K562 (cell line): ENCODE measurements at regions not wholly inside any gene's neighbourhood (a gene's known extent, or its start where the extent isn't known, plus 50 kb on each side); places are given as distances from the start of the nearest gene placed in this dataset.

ENCODE experiments used
- ATAC-seq: fragments of 200-7000 bp; cut with Tn5 transposase; 3 replicates; pipeline ENCODE4 v1.9.1; 2020; ENCODE audit warnings: moderate library complexity
- BruUV-seq: library from RNA; stranded (reverse); fragments of 400-500 nt; replicated peaks from 2 replicates; lab custom pipeline; 2021; lab: Mats Ljungman, UMichigan
- CTCF ChIA-PET: fragments of 300-600 bp; formaldehyde crosslinking; extraction: SDS; loops from one replicate; lab custom pipeline; 2021; ENCODE audit warnings: low intra/inter-chr PET ratio; lab: Yijun Ruan, JAX
- POLR2A ChIA-PET: fragments of 300-600, 350-650 bp; sonication (Branson Sonifier 250); formaldehyde crosslinking; extraction: SDS; loops from one replicate; lab custom pipeline; 2021; ENCODE audit warnings: antibody characterized with exemption, inconsistent platforms; lab: Yijun Ruan, JAX
- DNase-seq, 4 experiments: peaks; one replicate each; pipeline versions ENCODE4 v3.0.0 to v3.0.0-alpha.2; 2011 to 2018; ENCODE audit warnings: low spot score in 3 of 4, mixed read lengths in 3 of 4; ENCODE audit errors: extremely low read depth in 1 of 4
- FAIRE-seq: peaks from 2 replicates; lab custom pipeline; 2011; peaks lifted over from hg19 to GRCh38; lab: Jason Lieb, UNC
- H2AFZ ChIP-seq: 2 replicates; pipeline ENCODE4 v1.6.0; 2011; ENCODE audit warnings: low read depth, low read length, control low read depth, inconsistent platforms
- H3K27ac ChIP-seq: fragments of 200-600 bp; 3 replicates; pipeline ENCODE4 v1.8.0; 2011; ENCODE audit warnings: low read depth, mild to moderate bottlenecking, control low read depth, inconsistent platforms, low read length, moderate library complexity, mixed read lengths; ENCODE audit errors: extremely low read depth
- H3K27me3 ChIP-seq, 2 experiments: fragments of 300-600 bp in 1 of 2; 2 replicates in 1 of 2; 3 replicates in 1 of 2; pipeline versions ENCODE4 v1.6.0 to v1.8.0; 2011; ENCODE audit warnings: inconsistent platforms in 2 of 2, low read length in 2 of 2, mild to moderate bottlenecking in 1 of 2, mixed read lengths in 1 of 2, moderate library complexity in 1 of 2; ENCODE audit not compliant: control insufficient read depth in 2 of 2, insufficient read depth in 2 of 2
- H3K36me3 ChIP-seq: fragments of 300-600 bp; 3 replicates; pipeline ENCODE4 v1.8.0; 2011; ENCODE audit warnings: mild to moderate bottlenecking, low read length, inconsistent platforms; ENCODE audit not compliant: control insufficient read depth, insufficient read depth
- H3K4me1 ChIP-seq, 2 experiments: fragments of 200-600 bp in 1 of 2; replicated peaks in 1 of 2; 2 replicates in 1 of 2; 3 replicates in 1 of 2; pipeline versions ENCODE4 v1.5.1 to v1.8.0; 2011; ENCODE audit warnings: inconsistent platforms in 2 of 2, low read length in 2 of 2, mild to moderate bottlenecking in 1 of 2, mixed read lengths in 1 of 2, moderate library complexity in 1 of 2; ENCODE audit not compliant: control insufficient read depth in 2 of 2, insufficient read depth in 2 of 2
- H3K4me2 ChIP-seq: 2 replicates; pipeline ENCODE4 v1.6.1; 2011; ENCODE audit warnings: low read length, control low read depth, inconsistent platforms, mixed read lengths; ENCODE audit not compliant: insufficient read depth
- H3K4me3 ChIP-seq: fragments of 200-600 bp; sonication (generic), shearing (Covaris generic); 2 replicates; pipeline ENCODE4 v1.5.1; 2016; ENCODE audit warnings: control low read depth, inconsistent platforms
- H3K79me2 ChIP-seq: fragments of 200-600 bp; 3 replicates; pipeline ENCODE4 v1.8.0; 2011; ENCODE audit warnings: low read length, inconsistent platforms; ENCODE audit not compliant: control insufficient read depth, insufficient read depth
- H3K9ac ChIP-seq, 2 experiments: 2 replicates each; pipeline versions ENCODE4 v1.6.0 to v1.6.1; 2011; ENCODE audit warnings: low read depth in 2 of 2, low read length in 2 of 2, control low read depth in 1 of 2, inconsistent platforms in 1 of 2, mild to moderate bottlenecking in 1 of 2, mixed read lengths in 1 of 2; ENCODE audit not compliant: insufficient read depth in 1 of 2
- H3K9me1 ChIP-seq: one replicate; pipeline ENCODE4 v1.6.0; 2011; ENCODE audit warnings: inconsistent platforms, mild to moderate bottlenecking, low read length, moderate library complexity; ENCODE audit not compliant: control insufficient read depth, insufficient read depth
- H3K9me3 ChIP-seq: replicated peaks from 2 replicates; pipeline ENCODE4 v1.5.1; 2011; ENCODE audit warnings: low read depth, low read length, inconsistent platforms; ENCODE audit not compliant: control insufficient read depth, insufficient read depth
- H4K20me1 ChIP-seq: replicated peaks from 2 replicates; pipeline ENCODE4 v1.6.1; 2011; ENCODE audit warnings: low read length, inconsistent platforms, mixed read lengths; ENCODE audit not compliant: control insufficient read depth, insufficient read depth
- BCOR ChIP-seq: fragments of 450-650 bp; IDR thresholded peaks from 2 replicates; pipeline ENCODE4 v1.6.1; 2016
- FOXM1 ChIP-seq, 2 experiments: fragments of 450-650 bp in 1 of 2; sonication (generic) in 1 of 2; formaldehyde crosslinking in 1 of 2; IDR thresholded peaks; 2 replicates each; pipeline versions ENCODE4 v1.6.1 to v1.9.0; 2017 to 2022; ENCODE audit warnings: low read depth in 2 of 2, mild to moderate bottlenecking in 2 of 2, missing genetic modification reagents in 1 of 2, moderate library complexity in 1 of 2
- FOXP1 ChIP-seq: sonication (generic); formaldehyde crosslinking; IDR thresholded peaks from 2 replicates; pipeline ENCODE4 v1.8.0; 2022; ENCODE audit warnings: mild to moderate bottlenecking, missing genetic modification reagents
- HDAC3 ChIP-seq: fragments of 450-650 bp; IDR thresholded peaks from 2 replicates; pipeline ENCODE4 v1.6.1; 2018; ENCODE audit warnings: borderline replicate concordance, mild to moderate bottlenecking, moderate library complexity; ENCODE audit not compliant: partially characterized antibody
- POLR2G ChIP-seq: fragments of 200-400 bp; formaldehyde crosslinking; IDR thresholded peaks from 2 replicates; pipeline ENCODE4 v1.6.1; 2017; ENCODE audit warnings: low read depth, mild to moderate bottlenecking, antibody characterized with exemption, low read length, moderate library complexity
- PRMT5 ChIP-seq: sonication (generic); formaldehyde crosslinking; IDR thresholded peaks from 2 replicates; pipeline ENCODE4 v1.5.0; 2020; ENCODE audit warnings: missing genetic modification reagents
- RB1 ChIP-seq: fragments of 450-650 bp; IDR thresholded peaks from 2 replicates; pipeline ENCODE4 v1.6.1; 2017; ENCODE audit warnings: low read depth, mild to moderate bottlenecking
- SMAD2 ChIP-seq: fragments of 150-350 bp; IDR thresholded peaks from 2 replicates; pipeline ENCODE4 v1.6.1; 2014; ENCODE audit warnings: low read depth, mild to moderate bottlenecking, low read length
- ZNF589 ChIP-seq: fragments of 200-800 bp; sonication (Bioruptor generic); IDR thresholded peaks from 2 replicates; pipeline ENCODE4 v1.6.1; 2016; ENCODE audit warnings: low read depth, missing genetic modification characterization, missing compliant biosample characterization
- ZNF699 ChIP-seq: fragments of 250-450 bp; sonication (Bioruptor Pico); IDR thresholded peaks from 2 replicates; pipeline ENCODE4 v1.8.0; 2021; ENCODE audit warnings: mild to moderate bottlenecking, moderate library complexity; ENCODE audit not compliant: insufficient replicate concordance
- ZZZ3 ChIP-seq: fragments of 450-650 bp; IDR thresholded peaks from 2 replicates; pipeline ENCODE4 v1.6.1; 2016; ENCODE audit warnings: antibody characterized with exemption, mild to moderate bottlenecking, moderate library complexity
- WGBS: fragments of 100-300 bp; shearing (Covaris generic); methylation state at CpG from one replicate; pipeline ENCODE4 v1.1.6; 2016; ENCODE audit warnings: low coverage, mixed read lengths; ENCODE audit not compliant: insufficient coverage; ENCODE audit errors: missing lambda C conversion rate; 5-methylcytosine and 5-hydroxymethylcytosine counted together
- in situ Hi-C: fragments of 300-500 bp; cut with MboI; formaldehyde crosslinking; loops from 4 replicates; pipeline ENCODE4 v1.15.0; 2018; ENCODE audit warnings: inconsistent platforms, mixed read lengths
- intact Hi-C: fragments of 100-400 bp; cut with micrococcal nuclease; formaldehyde crosslinking; loops from 2 replicates; pipeline ENCODE4 v1.14.2; 2022

GRCh38 chr9:90343991-90344390 is 298.6 kb downstream of the DIRAS2 start:
- no peak overlapping the region for H3K27ac ChIP-seq
- TF ChIP-seq ZNF589 (CRISPR knock-in tag), result no peak
- no peak for TF ChIP-seq PRMT5
- no peak for TF ChIP-seq ZNF699 (CRISPR knock-in tag)
- TF ChIP-seq POLR2G, result no peak
- TF ChIP-seq, all 486 proteins: peak for 0
- Histone ChIP-seq H3K9me3 (no peaks in the 10 kb centered on the region), H2AFZ (no peak overlapping the region), H4K20me1 (no peaks in the 10 kb centered on the region), H3K4me2 (no peak overlapping the region), H3K4me3 (no peak overlapping the region), H3K4me1 (no peaks in the 10 kb centered on the region), H3K9ac (no peak overlapping the region), H3K27me3 (no peaks in the 10 kb centered on the region), H3K79me2 (no peaks in the 10 kb centered on the region), H3K9me1 (no peaks in the 10 kb centered on the region), H3K36me3 (no peaks in the 10 kb centered on the region)
- WGBS, result 0% methylated on average over 1 of the region's 1 CpG
- FAIRE-seq (no peak), ATAC-seq (no peak), DNase-seq (no peak)
- CTCF ChIA-PET, result no interaction called here
- POLR2A ChIA-PET, result no interaction called here
- BruUV-seq, result no TSS peak
- in situ Hi-C loops, result no loop called here
- intact Hi-C loops, result no loop called here

DNA sequence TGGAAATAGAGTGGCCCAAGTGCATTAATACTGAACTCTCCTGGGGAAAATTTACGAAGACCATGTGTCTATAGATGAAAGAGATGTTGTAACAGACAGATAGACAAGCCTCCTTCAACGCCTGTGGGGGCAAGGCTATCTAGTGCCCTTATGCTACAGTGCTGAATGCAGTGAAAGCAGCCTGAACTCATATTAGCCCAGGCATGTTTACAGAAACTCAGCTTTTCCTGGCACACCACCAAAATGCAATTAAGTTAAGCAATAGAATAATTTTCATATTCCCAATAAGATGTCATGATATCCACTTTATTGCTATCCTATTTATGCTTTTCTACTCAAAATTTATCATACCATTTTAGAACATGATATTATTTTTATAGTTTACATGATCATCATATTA is 277.0 kb downstream of the DIRAS2 start:
- in situ Hi-C loops (no loop called here), intact Hi-C loops (no loop called here)
- H3K79me2 ChIP-seq, result no peaks in the 10 kb centered on the region
- ChIA-PET CTCF (no interaction called here), POLR2A (no interaction called here)
- no peaks in the 10 kb centered on the region for H3K36me3 ChIP-seq
- H2AFZ ChIP-seq, result no peak overlapping the region
- no peaks in the 10 kb centered on the region for H3K9me3 ChIP-seq
- no peaks in the 10 kb centered on the region for H3K27me3 ChIP-seq
- H3K4me1 ChIP-seq, result no peaks in the 10 kb centered on the region
- no peak overlapping the region for H3K27ac ChIP-seq
- no peak for TF ChIP-seq RB1
- no peak for TF ChIP-seq ZZZ3
- TF ChIP-seq FOXM1 (IDR thresholded peaks at IDR 0.05; ENCODE audit: low read depth), result no peak
- TF ChIP-seq FOXM1 (CRISPR knock-in tag; IDR thresholded peaks at IDR 0.05; ENCODE audit: low read depth), result no peak
- TF ChIP-seq FOXP1, result no peak
- no peak for TF ChIP-seq BCOR
- no peak for TF ChIP-seq HDAC3
- TF ChIP-seq SMAD2, result no peak
- no TSS peak for BruUV-seq
- no peak overlapping the region for H3K4me2 ChIP-seq
- WGBS, result 0% methylated on average over 2 of the region's 2 CpGs
- no peak overlapping the region for H3K4me3 ChIP-seq
- DNase-seq (no peak), ATAC-seq (no peak), FAIRE-seq (no peak)
- no peak overlapping the region for H3K9ac ChIP-seq
- H4K20me1 ChIP-seq, result no peaks in the 10 kb centered on the region
- no peaks in the 10 kb centered on the region for H3K9me1 ChIP-seq
